ENCODE measurements at regions not wholly inside any gene's neighbourhood (a gene's known extent, or its start where the extent isn't known, plus 50 kb on each side); places are given as distances from the start of the nearest gene placed in this dataset.

DNA sequence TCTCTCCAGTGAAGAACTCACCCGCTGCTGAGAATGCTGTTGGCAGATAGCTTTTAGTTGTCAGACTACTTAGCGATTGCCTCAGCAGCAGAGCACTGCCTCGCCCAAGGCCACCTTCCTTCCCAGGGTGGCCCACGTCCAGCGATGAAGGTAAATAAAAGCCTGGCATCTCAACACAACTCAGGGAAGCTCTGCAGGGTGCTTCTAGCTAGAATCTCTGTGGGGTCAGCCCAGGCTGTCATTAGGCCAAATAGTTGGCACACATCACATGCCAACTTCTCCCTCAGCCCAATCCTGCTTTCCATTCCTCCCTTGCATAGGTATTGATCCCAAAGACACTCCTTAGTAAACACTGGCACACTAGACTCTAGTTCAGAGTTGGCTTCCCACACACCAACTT, 368.1 kb upstream of the TMTC1 start:
- TF ChIP-seq, protein P1, sequence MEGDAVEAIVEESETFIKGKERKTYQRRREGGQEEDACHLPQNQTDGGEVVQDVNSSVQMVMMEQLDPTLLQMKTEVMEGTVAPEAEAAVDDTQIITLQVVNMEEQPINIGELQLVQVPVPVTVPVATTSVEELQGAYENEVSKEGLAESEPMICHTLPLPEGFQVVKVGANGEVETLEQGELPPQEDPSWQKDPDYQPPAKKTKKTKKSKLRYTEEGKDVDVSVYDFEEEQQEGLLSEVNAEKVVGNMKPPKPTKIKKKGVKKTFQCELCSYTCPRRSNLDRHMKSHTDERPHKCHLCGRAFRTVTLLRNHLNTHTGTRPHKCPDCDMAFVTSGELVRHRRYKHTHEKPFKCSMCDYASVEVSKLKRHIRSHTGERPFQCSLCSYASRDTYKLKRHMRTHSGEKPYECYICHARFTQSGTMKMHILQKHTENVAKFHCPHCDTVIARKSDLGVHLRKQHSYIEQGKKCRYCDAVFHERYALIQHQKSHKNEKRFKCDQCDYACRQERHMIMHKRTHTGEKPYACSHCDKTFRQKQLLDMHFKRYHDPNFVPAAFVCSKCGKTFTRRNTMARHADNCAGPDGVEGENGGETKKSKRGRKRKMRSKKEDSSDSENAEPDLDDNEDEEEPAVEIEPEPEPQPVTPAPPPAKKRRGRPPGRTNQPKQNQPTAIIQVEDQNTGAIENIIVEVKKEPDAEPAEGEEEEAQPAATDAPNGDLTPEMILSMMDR (IDR thresholded peaks at IDR 0.05; ENCODE audit: insufficient read depth, low read depth, low read length): no peak
- TF ChIP-seq EZH2 (IDR thresholded peaks at IDR 0.05; ENCODE audit: insufficient read depth, low read length): no peak
